Psoas muscle (tissue), 7 donors: ENCODE measurements at regions not wholly inside any gene's neighbourhood (a gene's known extent, or its start where the extent isn't known, plus 50 kb on each side); places are given as distances from the start of the nearest gene placed in this dataset.

Experiments used
- ATAC-seq, 4 donors: fragments of 200-7000 bp; cut with Tn5 transposase; one replicate each; pipeline ENCODE4 v1.9.1; 2020; ENCODE audit warnings: moderate library complexity in 3 of 4, mild to moderate bottlenecking in 2 of 4
- DNase-seq, 2 donors: peaks; one replicate each; pipeline ENCODE4 v3.0.0-alpha.2; 2020
- H3K27ac ChIP-seq: fragments of 200-600 bp; one replicate; pipeline ENCODE4 v1.8.0; 2022
- H3K27me3 ChIP-seq, 3 donors: fragments of 200-600 bp in 1 of 3; one replicate each; pipeline versions ENCODE4 v1.6.1 to v1.8.0; 2013 to 2022; ENCODE audit warnings: low read length in 2 of 3, mild to moderate bottlenecking in 2 of 3, moderate library complexity in 1 of 3; ENCODE audit not compliant: insufficient read depth in 3 of 3
- H3K36me3 ChIP-seq, 2 donors: fragments of 200-600 bp in 1 of 2; one replicate each; pipeline versions ENCODE4 v1.6.1 to v1.8.0; 2013 to 2022; ENCODE audit warnings: low read depth in 1 of 2, mild to moderate bottlenecking in 1 of 2, moderate library complexity in 1 of 2; ENCODE audit not compliant: insufficient read depth in 1 of 2
- H3K4me1 ChIP-seq: fragments of 200-600 bp; one replicate; pipeline ENCODE4 v1.8.0; 2022
- H3K4me3 ChIP-seq: fragments of 200-600 bp; one replicate; pipeline ENCODE4 v1.8.0; 2022; ENCODE audit warnings: mild to moderate bottlenecking
- H3K9me3 ChIP-seq: fragments of 200-600 bp; one replicate; pipeline ENCODE4 v1.8.0; 2022
- WGBS, 3 donors: extraction: QIAGEN DNeasy Blood & Tissue Kit; methylation state at CpG; one replicate each; pipeline versions ENCODE4 v1.1.6 to v1.1.7; 2013; 5-methylcytosine and 5-hydroxymethylcytosine counted together
- intact Hi-C, 2 donors: fragments of 100-400 bp; cut with DNase I; formaldehyde crosslinking; loops; one replicate each; pipeline versions ENCODE4 v1.11.0 to v1.14.2; 2022
- TF ChIP-seq, protein P1 (sequence below): fragments of 200-600 bp; IDR thresholded peaks from one replicate; pipeline ENCODE4 v1.8.0; 2022; ENCODE audit warnings: antibody characterized with exemption
- donor health status: healthy with polysubstance abuse.
- donor health status: DM: no; HTN: no; CAD: no; lungs with moderate emphysema.
- donor health status: Bipolar disorder and iron deficiency.
- donor health status: healthy.
- donor health status: DM: yes; HTN: yes; CAD: no.
- donor health status: DM: no; HTN: no; CAD: no.
- donor health status: DM: yes; HTN: yes; CAD: no.

DNA sequence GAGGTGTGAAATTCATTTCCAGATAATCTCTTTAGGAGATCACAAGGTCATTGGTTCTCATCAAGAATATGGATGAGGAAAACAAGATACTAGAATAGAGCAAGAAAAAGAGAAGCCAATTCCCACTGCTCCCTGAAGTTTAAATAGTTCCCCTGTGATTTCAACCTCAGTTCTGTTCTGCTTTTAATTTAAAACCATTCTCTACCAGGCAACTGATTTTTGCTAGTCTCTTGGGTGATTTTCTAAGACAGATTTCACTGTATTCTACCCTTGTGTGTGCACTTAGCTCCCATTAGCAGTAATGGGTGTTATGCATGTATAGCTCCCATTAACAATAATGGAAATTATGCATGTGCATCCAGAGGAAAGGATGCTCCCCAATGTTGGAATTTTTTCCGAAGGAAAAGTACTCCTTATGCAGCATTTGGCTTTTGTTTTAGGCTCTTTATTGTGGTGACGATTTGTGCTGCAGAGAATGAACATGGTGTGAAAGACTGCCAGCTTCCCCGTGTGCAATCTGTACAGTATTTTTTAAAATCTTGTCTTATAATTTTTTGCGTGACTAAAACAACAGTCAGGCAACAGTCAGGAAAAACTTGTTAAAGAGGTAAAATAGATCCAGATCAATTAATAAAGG is 144.0 kb upstream of the ZRANB2 start:
- WGBS, 3 donors, result 64 to 77% (median 69%) methylated on average over 4 of the region's 4 CpGs
- TF ChIP-seq, protein P1, sequence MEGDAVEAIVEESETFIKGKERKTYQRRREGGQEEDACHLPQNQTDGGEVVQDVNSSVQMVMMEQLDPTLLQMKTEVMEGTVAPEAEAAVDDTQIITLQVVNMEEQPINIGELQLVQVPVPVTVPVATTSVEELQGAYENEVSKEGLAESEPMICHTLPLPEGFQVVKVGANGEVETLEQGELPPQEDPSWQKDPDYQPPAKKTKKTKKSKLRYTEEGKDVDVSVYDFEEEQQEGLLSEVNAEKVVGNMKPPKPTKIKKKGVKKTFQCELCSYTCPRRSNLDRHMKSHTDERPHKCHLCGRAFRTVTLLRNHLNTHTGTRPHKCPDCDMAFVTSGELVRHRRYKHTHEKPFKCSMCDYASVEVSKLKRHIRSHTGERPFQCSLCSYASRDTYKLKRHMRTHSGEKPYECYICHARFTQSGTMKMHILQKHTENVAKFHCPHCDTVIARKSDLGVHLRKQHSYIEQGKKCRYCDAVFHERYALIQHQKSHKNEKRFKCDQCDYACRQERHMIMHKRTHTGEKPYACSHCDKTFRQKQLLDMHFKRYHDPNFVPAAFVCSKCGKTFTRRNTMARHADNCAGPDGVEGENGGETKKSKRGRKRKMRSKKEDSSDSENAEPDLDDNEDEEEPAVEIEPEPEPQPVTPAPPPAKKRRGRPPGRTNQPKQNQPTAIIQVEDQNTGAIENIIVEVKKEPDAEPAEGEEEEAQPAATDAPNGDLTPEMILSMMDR, result no peak
- DNase-seq, result no peak
- H3K27ac ChIP-seq, result no peak overlapping the region
- intact Hi-C loops, result no loop called here
- H3K4me1 ChIP-seq, result no peaks in the 10 kb centered on the region
- H3K27me3 ChIP-seq, result peaks cover 0 to 2% (median 0%) of the 10 kb centered on the region in 3 donors
- no peak for ATAC-seq
- no peaks in the 10 kb centered on the region for H3K36me3 ChIP-seq
- no peak overlapping the region for H3K4me3 ChIP-seq
- no peaks in the 10 kb centered on the region for H3K9me3 ChIP-seq

DNA sequence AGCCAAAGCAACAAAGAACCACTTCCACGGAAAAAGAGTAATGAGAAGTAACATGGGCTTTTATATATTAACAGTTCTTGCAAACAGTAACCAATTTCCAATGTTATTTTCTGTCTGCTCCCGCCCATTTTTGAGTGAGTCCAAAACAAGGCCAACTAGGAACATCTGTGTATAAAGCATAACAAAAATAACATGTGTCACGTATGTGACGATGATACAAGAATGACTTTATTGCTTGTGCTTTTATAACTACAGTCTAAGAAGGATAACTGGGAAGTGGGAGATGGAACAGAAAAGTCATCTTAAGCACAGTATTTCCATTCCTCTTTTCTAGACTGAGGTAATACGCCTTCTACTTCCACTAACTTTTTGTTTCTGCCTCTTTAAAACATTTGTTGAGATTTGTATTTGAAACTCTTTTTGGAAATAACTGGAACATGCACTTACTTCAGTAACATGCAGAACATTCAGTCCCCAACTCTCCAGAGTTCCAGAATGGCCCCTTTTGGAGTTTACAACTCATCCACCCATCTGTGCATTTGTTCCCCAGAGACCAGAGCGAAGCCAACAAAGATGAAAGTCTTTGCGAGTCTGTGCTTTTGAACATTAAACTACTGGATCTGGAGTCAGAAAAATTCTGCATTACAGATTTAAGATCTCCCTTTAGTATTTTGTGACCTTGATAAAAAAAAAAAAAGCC is 143.0 kb upstream of the ZRANB2 start:
- Histone ChIP-seq H3K9me3 (no peaks in the 10 kb centered on the region), H3K4me3 (no peak overlapping the region), H3K36me3 (no peaks in the 10 kb centered on the region), H3K4me1 (no peaks in the 10 kb centered on the region), H3K27ac (no peak overlapping the region), H3K27me3 (peaks cover 0 to 2% (median 0%) of the 10 kb centered on the region in 3 donors)
- no peak for ATAC-seq
- no peak for DNase-seq
- TF ChIP-seq, protein P1, result no peak
- 62 to 69% (median 66%) methylated on average over 7 of the region's 7 CpGs for WGBS, 3 donors
- intact Hi-C loops, result no loop called here

DNA sequence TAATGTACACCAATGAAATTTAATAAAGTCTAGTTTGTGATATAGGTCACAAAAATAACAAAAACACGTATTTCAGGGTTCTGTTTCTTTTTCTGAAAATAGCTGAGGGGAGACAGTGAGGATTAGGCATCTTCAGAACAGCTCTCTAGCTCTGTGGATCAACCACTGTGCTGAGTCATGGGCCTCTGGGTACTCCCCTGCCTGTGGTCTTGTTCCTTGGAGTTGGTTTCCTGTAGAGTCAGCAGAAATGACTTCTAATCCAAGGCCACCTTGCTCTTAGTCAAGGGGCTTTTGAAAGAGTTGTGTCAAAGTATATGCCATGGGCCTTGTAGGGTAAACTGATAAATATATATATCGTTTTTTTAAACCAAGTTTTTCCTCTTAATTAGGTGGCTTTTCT is 141.8 kb upstream of the ZRANB2 start:
- TF ChIP-seq, protein P1, result no peak
- Histone ChIP-seq H3K27ac (no peak overlapping the region), H3K4me1 (no peaks in the 10 kb centered on the region), H3K4me3 (no peak overlapping the region), H3K36me3 (no peaks in the 10 kb centered on the region), H3K9me3 (no peaks in the 10 kb centered on the region), H3K27me3 (peaks cover 0 to 2% (median 0%) of the 10 kb centered on the region in 3 donors)
- no peak for DNase-seq
- intact Hi-C loops, result no loop called here
- 59 to 76% (median 68%) methylated on average over 2 of the region's 2 CpGs for WGBS, 3 donors
- ATAC-seq, result no peak

DNA sequence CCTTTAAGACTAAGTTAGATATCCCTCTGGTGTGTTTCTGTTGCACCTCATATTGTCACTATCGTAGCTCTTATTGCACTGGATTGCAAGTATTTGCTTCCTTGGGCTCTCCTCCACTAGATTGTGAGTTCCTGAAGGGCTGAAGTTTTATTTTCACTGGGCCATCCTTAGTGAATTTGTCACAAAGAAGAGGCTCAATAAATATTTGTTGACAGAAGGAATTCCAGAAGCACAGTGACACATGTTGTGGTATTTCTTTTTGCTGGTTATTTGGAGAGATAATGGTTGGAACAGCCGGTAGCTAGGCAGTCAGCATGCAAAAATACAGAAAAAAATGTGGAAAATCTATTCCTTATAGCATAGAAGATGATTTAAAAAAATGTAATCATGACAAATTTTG is 129.9 kb upstream of the ZRANB2 start:
- ATAC-seq, result no peak
- intact Hi-C loops, result no loop called here
- no peak for DNase-seq
- TF ChIP-seq, protein P1, result no peak
- Histone ChIP-seq H3K9me3 (no peaks in the 10 kb centered on the region), H3K4me1 (no peaks in the 10 kb centered on the region), H3K27me3 (no peaks in the 10 kb centered on the region), H3K36me3 (no peaks in the 10 kb centered on the region), H3K4me3 (no peak overlapping the region), H3K27ac (no peak overlapping the region)
- 58 to 75% (median 62%) methylated on average over 2 of the region's 2 CpGs for WGBS, 3 donors
